K562 (cell line): ENCODE measurements at regions not wholly inside any gene's neighbourhood (a gene's known extent, or its start where the extent isn't known, plus 50 kb on each side); places are given as distances from the start of the nearest gene placed in this dataset.

Experiments
- CHD2 ChIP-seq: IDR thresholded peaks from 2 replicates; pipeline ENCODE4 v1.6.1; 2011; ENCODE audit warnings: low read depth, low read length
- DPF2 ChIP-seq: fragments of 450-650 bp; IDR thresholded peaks from 2 replicates; pipeline ENCODE4 v1.6.1; 2016
- FOS ChIP-seq: IDR thresholded peaks from 3 replicates; pipeline ENCODE4 v1.6.1; 2011; ENCODE audit not compliant: insufficient read length; ENCODE audit errors: extremely low read depth
- ZNF174 ChIP-seq: fragments of 250-450 bp; sonication (Bioruptor Pico); IDR thresholded peaks from 2 replicates; pipeline ENCODE4 v1.4.0; 2020; ENCODE audit warnings: mild to moderate bottlenecking
- ZNF583 ChIP-seq: fragments of 250-450 bp; sonication (Bioruptor Pico); IDR thresholded peaks from 2 replicates; pipeline ENCODE4 v1.4.0; 2020

- TF ChIP-seq DPF2 (no peak), ZNF174 (no peak), ZNF583 (CRISPR knock-in tag) (no peak), FOS (no peak), CHD2 (no peak)
Observed at GRCh38 chr1:212507369-212507768, 74.6 kb downstream of the NENF start.
